AG04449 (cell line): ENCODE measurements at regions not wholly inside any gene's neighbourhood (a gene's known extent, or its start where the extent isn't known, plus 50 kb on each side); places are given as distances from the start of the nearest gene placed in this dataset.

Experiments used
- CTCF ChIA-PET: fragments of 350-600 bp; formaldehyde crosslinking; extraction: SDS; loops from one replicate; lab custom pipeline; 2021; ENCODE audit warnings: antibody characterized with exemption; lab: Yijun Ruan, JAX
- POLR2A ChIA-PET: fragments of 400-600, 350-600 bp; formaldehyde crosslinking; extraction: SDS; loops from one replicate; lab custom pipeline; 2020; ENCODE audit warnings: antibody characterized with exemption, inconsistent platforms; lab: Yijun Ruan, JAX
- DNase-seq: peaks from one replicate; pipeline ENCODE4 v3.0.0-alpha.2; 2010; ENCODE audit warnings: low read depth, low spot score
- H3K4me3 ChIP-seq: 2 replicates; pipeline ENCODE4 v1.5.1; 2011; ENCODE audit warnings: low read depth, mild to moderate bottlenecking, control low read depth, low read length
- CTCF ChIP-seq: IDR thresholded peaks from one replicate; pipeline ENCODE4 v1.5.1; 2011; ENCODE audit warnings: mild to moderate bottlenecking, moderate library complexity, low read length, control low read depth, inconsistent platforms; ENCODE audit not compliant: insufficient read depth; ENCODE audit errors: missing control alignments

- POLR2A ChIA-PET, result no interaction called here
- no peak for DNase-seq
- no peak for TF ChIP-seq CTCF
- no peak overlapping the region for H3K4me3 ChIP-seq
- CTCF ChIA-PET, result interaction anchor here (0.8 kb wide), 1 partner anchor 20 kb away, joined by 3 read pairs; no protein-coding TSS in a partner anchor
These were observed 209.2 kb upstream of the IRS2 start for GRCh38 chr13:109995578-109995977.

- ChIA-PET CTCF (interaction anchor here (0.5 kb wide), 1 partner anchor 147 kb away, joined by 3 read pairs; no protein-coding TSS in a partner anchor), POLR2A (no interaction called here)
- no peak for DNase-seq
- no peak for TF ChIP-seq CTCF
- no peak overlapping the region for H3K4me3 ChIP-seq
These were observed 203.9 kb upstream of the IRS2 start for GRCh38 chr13:109990296-109990695.

- no peak for TF ChIP-seq CTCF
- H3K4me3 ChIP-seq, result no peak overlapping the region
- ChIA-PET CTCF (no interaction called here), POLR2A (no interaction called here)
- DNase-seq, result no peak
These were observed 203.3 kb upstream of the IRS2 start for GRCh38 chr13:109989686-109990085.

GRCh38 chr13:109989155-109989554, 202.8 kb upstream of the IRS2 start:
- no peak for DNase-seq
- TF ChIP-seq CTCF, result no peak
- ChIA-PET POLR2A (no interaction called here), CTCF (no interaction called here)
- H3K4me3 ChIP-seq, result no peak overlapping the region

GRCh38 chr13:109986851-109987250, 200.5 kb upstream of the IRS2 start:
- no peak for TF ChIP-seq CTCF
- no peak for DNase-seq
- ChIA-PET CTCF (no interaction called here), POLR2A (no interaction called here)
- H3K4me3 ChIP-seq, result no peak overlapping the region

GRCh38 chr13:109985871-109986450, 199.6 kb upstream of the IRS2 start:
- no peak for DNase-seq
- ChIA-PET CTCF (no interaction called here), POLR2A (no interaction called here)
- H3K4me3 ChIP-seq, result no peak overlapping the region
- TF ChIP-seq CTCF, result no peak
